Fibroblast of skin of scalp (primary cell): ENCODE measurements at regions not wholly inside any gene's neighbourhood (a gene's known extent, or its start where the extent isn't known, plus 50 kb on each side); places are given as distances from the start of the nearest gene placed in this dataset.

Experiments
- DNase-seq: peaks from one replicate; pipeline ENCODE4 v3.0.0-alpha.2; 2013

- peak; percentile 47 for DNase-seq
Measured at GRCh38 chr9:16245756-16246440, 624.6 kb downstream of the BNC2 start.

- DNase-seq: peak; percentile 41
Measured at GRCh38 chr9:16246785-16247184, 623.7 kb downstream of the BNC2 start.

- DNase-seq: peak; percentile 89
Measured at GRCh38 chr9:16247188-16247875, 623.1 kb downstream of the BNC2 start.

GRCh38 chr9:16248822-16249221, 621.6 kb downstream of the BNC2 start:
- no peak for DNase-seq

GRCh38 chr9:16252616-16253015, 617.9 kb downstream of the BNC2 start:
- DNase-seq: peak; percentile 26

- no peak for DNase-seq
Measured at GRCh38 chr9:16254674-16255073, 615.8 kb downstream of the BNC2 start.

- DNase-seq: no peak
Measured at GRCh38 chr9:16255217-16255616, 615.3 kb downstream of the BNC2 start.

GRCh38 chr9:16257604-16258003, 612.9 kb downstream of the BNC2 start:
- DNase-seq: no peak

GRCh38 chr9:16258191-16258590, 612.3 kb downstream of the BNC2 start:
- no peak for DNase-seq

GRCh38 chr9:16258708-16259107, 611.8 kb downstream of the BNC2 start:
- DNase-seq: no peak

- DNase-seq: no peak
Measured at GRCh38 chr9:16262477-16263261, 607.8 kb downstream of the BNC2 start.

- no peak for DNase-seq
Measured at GRCh38 chr9:16265688-16266087, 604.8 kb downstream of the BNC2 start.

GRCh38 chr9:16266648-16267276, 603.7 kb downstream of the BNC2 start:
- DNase-seq: no peak

GRCh38 chr9:16267281-16268066, 603.0 kb downstream of the BNC2 start:
- peak; percentile 85 for DNase-seq

GRCh38 chr9:16268067-16268881, 602.2 kb downstream of the BNC2 start:
- DNase-seq: peak; percentile 25

- DNase-seq: no peak
Measured at GRCh38 chr9:16271967-16272366, 598.5 kb downstream of the BNC2 start.

GRCh38 chr9:16272776-16273175, 597.7 kb downstream of the BNC2 start:
- DNase-seq: no peak

GRCh38 chr9:16275795-16276624, 594.5 kb downstream of the BNC2 start:
- no peak for DNase-seq

GRCh38 chr9:16276866-16277265, 593.6 kb downstream of the BNC2 start:
- DNase-seq: no peak

GRCh38 chr9:16277471-16277960, 593.0 kb downstream of the BNC2 start:
- DNase-seq: no peak
